ENCODE measurements at regions not wholly inside any gene's neighbourhood (a gene's known extent, or its start where the extent isn't known, plus 50 kb on each side); places are given as distances from the start of the nearest gene placed in this dataset.

- TF ChIP-seq POLR2A (IDR thresholded peaks at IDR 0.05; ENCODE audit: low read depth, low read length) (no peak), ZNF274 (IDR thresholded peaks at IDR 0.05; ENCODE audit: insufficient read depth, insufficient read length) (no peak), CTCF (IDR thresholded peaks at IDR 0.05 in 2 of 3, conservative IDR thresholded peaks at IDR 0.05 in 1 of 3; ENCODE audit: control insufficient read depth in 2 of 3, extremely low read depth in 1 of 3, insufficient read depth in 1 of 3, low read depth in 3 of 3, low read length in 3 of 3) (no peak), RAD21 (IDR thresholded peaks at IDR 0.05; ENCODE audit: insufficient read depth, low read depth, low read length) (no peak)
Observed at GRCh38 chr6:15131651-15132061, 114.2 kb upstream of the JARID2 start.

Data from GM12878 (cell line).